Activated naive CD8-positive, alpha-beta T cell treated with anti-CD3 and anti-CD28 coated beads, Interleukin-2, amount 10 ng/mL, durations not matched to agents 7 days and 5 days (primary cell): ENCODE measurements at regions not wholly inside any gene's neighbourhood (a gene's known extent, or its start where the extent isn't known, plus 50 kb on each side); places are given as distances from the start of the nearest gene placed in this dataset.

Experiments used
- ATAC-seq: fragments of 150-1000 bp; cut with Tn5 transposase; one replicate; pipeline ENCODE4 v1.10.0; 2021; ENCODE audit warnings: low read depth, moderate library complexity
- POLR2A ChIA-PET: fragments of 350-600 bp; sonication (Branson Sonifier 250); formaldehyde crosslinking; loops from one replicate; lab custom pipeline; 2021; ENCODE audit warnings: antibody characterized with exemption; lab: Charles Lee
- DNase-seq: peaks from one replicate; pipeline ENCODE4 v3.0.0; 2021
- H3K27ac Mint-ChIP-seq: one replicate; pipeline ENCODE4 v1.8.0; 2022; ENCODE audit warnings: mild to moderate bottlenecking, mixed read lengths
- H3K27me3 Mint-ChIP-seq: one replicate; pipeline ENCODE4 v1.8.0; 2022; ENCODE audit warnings: mild to moderate bottlenecking, moderate library complexity, mixed read lengths
- H3K36me3 Mint-ChIP-seq: one replicate; pipeline ENCODE4 v1.8.0; 2021; ENCODE audit warnings: mild to moderate bottlenecking, mixed read lengths
- H3K4me1 Mint-ChIP-seq: one replicate; pipeline ENCODE4 v1.8.0; 2021; ENCODE audit warnings: mixed read lengths
- H3K4me3 Mint-ChIP-seq: one replicate; pipeline ENCODE4 v1.8.0; 2022; ENCODE audit warnings: mild to moderate bottlenecking, moderate library complexity, mixed read lengths
- H3K9me3 Mint-ChIP-seq: one replicate; pipeline ENCODE4 v1.8.0; 2021; ENCODE audit warnings: mixed read lengths

DNA sequence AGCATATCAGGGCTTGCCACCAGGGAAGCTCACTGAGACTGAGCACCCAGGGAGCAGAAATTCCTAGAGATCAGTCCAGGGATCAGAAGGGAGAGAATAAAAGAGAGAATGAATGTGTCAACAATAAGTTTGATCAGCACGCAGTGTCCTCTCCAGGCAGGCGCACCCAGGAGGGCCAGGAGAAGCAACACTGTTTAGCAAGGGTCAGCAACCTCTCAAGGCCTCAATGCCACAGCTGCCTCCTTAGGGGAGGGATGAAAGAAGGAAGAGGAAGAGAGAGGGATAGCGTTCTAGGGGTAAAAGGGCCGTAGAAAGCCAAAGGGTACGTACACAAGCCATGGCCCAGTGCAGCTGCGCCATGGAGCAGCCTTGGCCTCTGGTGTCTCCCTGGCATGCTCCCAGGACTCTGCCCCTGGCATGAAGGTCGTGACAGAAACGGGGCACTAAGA lies 399.8 kb downstream of the SHQ1 start:
- Mint-ChIP-seq H3K9me3 (peaks cover 1% of the 10 kb centered on the region), H3K36me3 (peaks cover 22% of the 10 kb centered on the region), H3K4me1 (peaks cover 24% of the 10 kb centered on the region), H3K4me3 (no peak overlapping the region), H3K27me3 (peaks cover 16% of the 10 kb centered on the region), H3K27ac (no peak overlapping the region)
- POLR2A ChIA-PET = no interaction called here
- no peak for DNase-seq
- no peak for ATAC-seq

DNA sequence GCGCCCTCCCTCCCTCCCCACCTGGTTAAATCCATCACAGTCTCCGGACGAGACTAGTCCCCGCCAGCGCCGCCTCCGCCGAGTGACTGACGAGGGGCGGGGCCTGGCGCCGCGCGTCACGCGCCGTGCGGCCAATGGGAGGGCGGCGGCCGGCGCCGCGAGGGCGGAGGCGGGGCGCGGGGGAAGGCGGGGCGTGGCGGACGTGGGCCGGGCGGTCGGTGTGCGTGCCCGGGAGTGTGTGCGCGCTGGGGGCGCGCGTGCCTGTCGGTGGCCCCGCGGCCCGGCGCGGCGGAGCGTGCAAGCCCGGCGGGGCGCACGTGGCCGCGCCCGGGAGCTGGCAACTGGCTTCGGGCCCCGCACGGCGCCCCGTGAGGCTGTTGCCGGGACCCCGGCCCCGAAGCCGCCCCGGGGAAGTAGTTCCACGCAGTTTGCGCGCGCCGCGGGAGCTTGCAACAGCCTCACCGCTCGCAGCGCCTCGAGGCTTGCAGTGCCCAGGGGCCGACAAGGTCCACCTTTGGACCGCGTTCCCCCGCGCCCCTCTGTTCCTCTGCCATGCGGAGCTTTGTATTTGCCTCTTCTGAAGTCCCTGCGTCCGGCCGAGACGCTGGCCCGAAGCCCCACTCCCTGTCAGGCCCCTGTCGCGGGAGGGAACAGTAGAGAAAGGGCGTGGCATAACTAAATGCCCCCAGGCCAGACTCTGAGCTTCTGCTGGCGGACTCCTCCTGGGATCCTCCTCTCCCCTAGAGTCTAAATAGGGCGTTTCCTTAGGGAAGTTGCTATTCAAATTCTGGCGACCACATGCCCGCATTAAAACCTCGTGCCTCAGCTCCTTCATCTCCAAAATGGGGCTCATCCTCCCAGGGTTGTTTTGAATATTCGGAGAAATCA lies 400.9 kb downstream of the SHQ1 start:
- POLR2A ChIA-PET = interaction anchor here (1.0 kb wide), 2 partner anchors 36 to 102 kb away, joined by 4 read pairs; no protein-coding TSS in a partner anchor
- peak overlapping the region; percentile 66 for H3K27ac Mint-ChIP-seq
- peak; percentile 91 for ATAC-seq
- H3K9me3 Mint-ChIP-seq = peaks cover 1% of the 10 kb centered on the region
- DNase-seq = peak; percentile 98
- H3K4me1 Mint-ChIP-seq = peaks cover 34% of the 10 kb centered on the region
- peak overlapping the region; percentile 55 for H3K4me3 Mint-ChIP-seq
- peaks cover 31% of the 10 kb centered on the region for H3K36me3 Mint-ChIP-seq
- H3K27me3 Mint-ChIP-seq = peaks cover 9% of the 10 kb centered on the region

DNA sequence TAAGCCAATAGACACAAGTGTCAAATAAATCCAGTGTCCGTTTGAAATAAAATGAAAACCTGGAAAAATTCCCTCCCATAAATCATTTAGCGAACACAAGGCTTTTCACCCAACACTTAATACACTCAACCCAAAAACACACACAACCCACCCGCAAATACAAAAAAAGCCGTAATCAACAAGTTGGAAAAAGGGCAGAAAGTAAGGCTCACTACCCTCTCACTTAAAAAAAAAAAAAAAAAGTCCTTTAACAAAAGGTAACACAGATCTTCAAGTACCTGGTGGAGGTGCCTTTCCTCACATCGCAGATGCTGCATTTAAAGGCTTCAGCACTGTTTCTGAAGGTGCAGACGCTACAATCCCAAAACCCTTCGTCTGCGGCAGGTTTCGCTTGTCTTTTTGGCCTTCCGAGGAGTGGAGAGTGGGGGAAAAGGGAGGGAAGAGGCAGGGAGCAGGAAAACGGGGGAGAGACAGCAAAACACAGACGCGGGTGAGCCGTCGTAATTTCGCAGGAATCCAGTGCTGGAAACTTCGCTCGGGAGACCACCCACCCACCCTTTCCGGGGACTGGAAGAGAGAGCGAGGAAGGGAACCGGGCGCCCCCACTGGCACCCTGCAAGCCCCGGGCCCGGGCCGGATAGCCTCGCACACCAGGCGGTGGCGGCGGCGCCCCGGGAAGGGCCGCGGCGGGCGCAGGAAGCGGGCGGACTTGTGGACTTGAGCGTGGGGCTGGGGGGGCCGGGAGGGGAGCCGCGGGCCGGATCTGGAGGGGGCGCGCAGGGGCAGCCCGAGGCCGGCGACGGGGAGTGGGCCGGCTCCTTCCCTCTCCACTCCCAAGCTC lies 401.8 kb downstream of the SHQ1 start, which contains the start of gene RYBP:
RYBP (minus strand) TSS at position 404 of the 841 bp plus-strand sequence.
- peaks cover 1% of the 10 kb centered on the region for H3K9me3 Mint-ChIP-seq
- H3K4me3 Mint-ChIP-seq = peak within 1 kb of the TSS; percentile 93
- H3K27me3 Mint-ChIP-seq = peaks cover 7% of the 10 kb centered on the region
- DNase-seq (no peak), ATAC-seq (peak; percentile 31)
- H3K27ac Mint-ChIP-seq = peak within 1 kb of the TSS; percentile 94
- H3K4me1 Mint-ChIP-seq = peaks cover 40% of the 10 kb centered on the region
- POLR2A ChIA-PET = interaction anchor here (1.0 kb wide), 2 partner anchors 36 to 101 kb away, joined by 4 read pairs; no protein-coding TSS in a partner anchor
- H3K36me3 Mint-ChIP-seq = peaks cover 33% of the 10 kb centered on the region

DNA sequence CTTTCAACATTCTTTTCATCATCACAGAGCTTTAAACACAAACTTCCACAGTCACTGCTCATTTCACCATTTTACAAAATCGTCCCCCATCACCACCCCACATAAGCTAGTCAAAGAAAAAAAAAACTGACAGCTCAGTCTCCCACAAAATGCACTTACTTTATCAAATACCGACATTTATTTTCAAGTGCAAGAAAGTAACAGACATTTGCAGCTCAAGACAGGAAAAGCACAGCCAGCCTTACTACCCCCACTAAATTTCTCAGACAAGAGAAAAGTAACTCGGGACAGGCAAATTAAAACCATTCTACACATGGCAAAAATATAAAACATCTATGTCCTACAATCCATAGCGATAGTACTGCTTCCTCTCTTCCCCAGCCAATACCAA lies 402.4 kb downstream of the SHQ1 start:
- peaks cover under 1% of the 10 kb centered on the region for H3K27me3 Mint-ChIP-seq
- no peak for DNase-seq
- POLR2A ChIA-PET = no interaction called here
- peaks cover 45% of the 10 kb centered on the region for H3K4me1 Mint-ChIP-seq
- H3K4me3 Mint-ChIP-seq = peak overlapping the region; percentile 93
- H3K36me3 Mint-ChIP-seq = peaks cover 34% of the 10 kb centered on the region
- no peak for ATAC-seq
- H3K9me3 Mint-ChIP-seq = peaks cover 1% of the 10 kb centered on the region
- peak overlapping the region; percentile 94 for H3K27ac Mint-ChIP-seq

DNA sequence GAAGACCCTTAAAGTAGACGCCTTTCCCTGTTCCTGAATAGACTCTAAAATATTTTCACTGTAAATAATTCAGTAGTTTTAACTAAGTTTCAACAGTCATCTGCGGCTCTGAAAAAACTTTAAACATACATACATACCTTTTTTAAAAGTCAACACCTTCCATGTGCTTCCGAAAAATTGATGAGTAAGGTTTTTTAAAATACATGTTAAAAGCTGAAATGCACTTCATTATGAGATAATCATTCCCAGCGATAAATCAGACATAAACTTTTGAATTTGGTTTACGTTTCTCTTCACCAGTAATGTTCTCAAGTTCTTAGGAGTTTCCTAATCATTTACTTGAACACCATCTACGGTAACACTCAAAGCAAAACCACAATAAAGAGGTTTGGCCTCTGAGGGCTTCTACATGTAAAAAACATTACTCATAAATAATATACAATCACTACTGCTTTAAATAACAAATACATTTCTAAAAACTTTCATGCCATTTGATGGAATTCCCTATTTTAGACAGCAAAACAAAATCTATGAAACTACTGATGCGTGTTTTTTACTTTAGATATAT lies 403.5 kb downstream of the SHQ1 start:
- ATAC-seq = no peak
- H3K36me3 Mint-ChIP-seq = peaks cover 41% of the 10 kb centered on the region
- peaks cover 1% of the 10 kb centered on the region for H3K9me3 Mint-ChIP-seq
- H3K4me1 Mint-ChIP-seq = peaks cover 51% of the 10 kb centered on the region
- no peak for DNase-seq
- no peak overlapping the region for H3K27ac Mint-ChIP-seq
- peak overlapping the region; percentile 93 for H3K4me3 Mint-ChIP-seq
- POLR2A ChIA-PET = no interaction called here
- H3K27me3 Mint-ChIP-seq = no peaks in the 10 kb centered on the region

DNA sequence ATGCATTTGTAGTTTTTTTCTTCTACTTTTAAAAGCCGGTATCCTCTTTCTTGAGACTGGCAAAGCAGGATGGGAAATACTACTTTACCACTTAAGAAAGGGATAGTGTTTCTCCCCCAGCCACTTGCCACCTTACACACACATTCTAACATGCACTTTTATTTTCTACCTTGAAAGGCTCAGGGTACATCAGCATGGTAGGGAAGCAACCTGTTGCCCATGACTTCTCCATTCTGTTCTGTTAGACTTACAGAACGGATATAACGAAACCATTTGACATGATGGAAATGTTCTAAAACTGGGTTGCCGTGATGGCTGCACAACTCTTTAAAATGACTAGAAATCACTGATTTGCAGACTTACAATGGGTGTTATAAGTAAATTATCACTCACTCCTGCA lies 405.5 kb downstream of the SHQ1 start:
- H3K4me1 Mint-ChIP-seq = peaks cover 62% of the 10 kb centered on the region
- DNase-seq = no peak
- peak overlapping the region; percentile 32 for H3K4me3 Mint-ChIP-seq
- H3K36me3 Mint-ChIP-seq = peaks cover 59% of the 10 kb centered on the region
- no peak overlapping the region for H3K27ac Mint-ChIP-seq
- POLR2A ChIA-PET = interaction anchor here (0.6 kb wide), 1 partner anchor 96 kb away, joined by 3 read pairs; no protein-coding TSS in a partner anchor
- peaks cover 1% of the 10 kb centered on the region for H3K9me3 Mint-ChIP-seq
- ATAC-seq = no peak
- H3K27me3 Mint-ChIP-seq = no peaks in the 10 kb centered on the region

DNA sequence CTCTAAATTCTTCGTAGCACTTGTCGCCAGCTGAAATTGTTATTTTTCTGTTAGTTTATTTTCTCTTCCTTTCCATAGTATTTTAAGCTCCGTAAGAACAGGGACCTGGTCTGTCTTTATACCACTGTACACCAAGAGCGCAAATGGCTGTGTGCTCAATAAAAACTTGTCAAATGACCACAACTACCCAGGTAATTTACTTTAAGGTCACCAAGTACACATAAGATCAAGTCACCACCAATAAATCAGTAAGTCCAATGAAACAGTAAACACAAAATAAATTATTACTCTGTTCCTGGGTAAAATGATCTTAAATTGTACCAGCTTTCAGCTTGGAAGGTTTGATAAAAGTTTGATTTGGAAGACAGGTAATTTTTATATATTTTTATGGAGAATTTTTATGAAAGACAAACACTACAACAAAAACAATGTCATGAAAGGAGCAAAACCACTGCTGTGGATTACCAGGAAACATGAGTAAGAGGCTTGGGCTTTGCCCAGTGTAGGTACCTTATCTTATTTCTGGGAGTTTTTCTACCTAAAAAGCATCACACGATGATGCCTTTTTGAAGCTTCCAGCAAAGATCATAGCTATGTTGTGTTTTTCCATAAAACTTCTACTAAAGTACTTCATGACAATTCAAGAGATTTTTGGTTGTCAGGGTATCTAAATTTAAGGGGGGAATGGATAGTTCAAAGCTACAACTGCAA lies 406.8 kb downstream of the SHQ1 start:
- H3K36me3 Mint-ChIP-seq = peaks cover 63% of the 10 kb centered on the region
- no peak overlapping the region for H3K4me3 Mint-ChIP-seq
- H3K9me3 Mint-ChIP-seq = peaks cover 1% of the 10 kb centered on the region
- no peak for ATAC-seq
- H3K27ac Mint-ChIP-seq = no peak overlapping the region
- POLR2A ChIA-PET = no interaction called here
- DNase-seq = no peak
- H3K27me3 Mint-ChIP-seq = no peaks in the 10 kb centered on the region
- peaks cover 64% of the 10 kb centered on the region for H3K4me1 Mint-ChIP-seq

DNA sequence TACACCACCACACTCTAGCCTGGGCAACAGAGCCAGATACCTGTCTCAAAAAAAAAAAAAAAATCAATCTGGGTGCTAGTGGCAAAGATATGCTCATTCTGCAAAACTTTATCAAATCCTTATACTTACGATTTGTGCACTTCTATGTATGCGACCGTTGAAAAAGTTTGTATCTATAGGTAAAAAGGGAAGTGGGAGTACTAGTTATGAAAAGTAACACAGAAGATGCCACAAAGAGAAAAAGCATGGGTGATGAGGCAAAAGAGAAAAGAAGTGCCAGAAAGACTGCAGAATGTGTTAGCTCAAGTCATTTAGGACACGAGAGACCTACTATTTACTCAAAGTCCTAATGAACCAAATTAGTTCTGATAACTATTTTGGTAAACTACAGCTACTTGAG lies 407.8 kb downstream of the SHQ1 start:
- DNase-seq (no peak), ATAC-seq (no peak)
- no peak overlapping the region for H3K4me3 Mint-ChIP-seq
- POLR2A ChIA-PET = no interaction called here
- peaks cover 1% of the 10 kb centered on the region for H3K9me3 Mint-ChIP-seq
- H3K27me3 Mint-ChIP-seq = no peaks in the 10 kb centered on the region
- peaks cover 57% of the 10 kb centered on the region for H3K4me1 Mint-ChIP-seq
- peaks cover 62% of the 10 kb centered on the region for H3K36me3 Mint-ChIP-seq
- H3K27ac Mint-ChIP-seq = no peak overlapping the region

DNA sequence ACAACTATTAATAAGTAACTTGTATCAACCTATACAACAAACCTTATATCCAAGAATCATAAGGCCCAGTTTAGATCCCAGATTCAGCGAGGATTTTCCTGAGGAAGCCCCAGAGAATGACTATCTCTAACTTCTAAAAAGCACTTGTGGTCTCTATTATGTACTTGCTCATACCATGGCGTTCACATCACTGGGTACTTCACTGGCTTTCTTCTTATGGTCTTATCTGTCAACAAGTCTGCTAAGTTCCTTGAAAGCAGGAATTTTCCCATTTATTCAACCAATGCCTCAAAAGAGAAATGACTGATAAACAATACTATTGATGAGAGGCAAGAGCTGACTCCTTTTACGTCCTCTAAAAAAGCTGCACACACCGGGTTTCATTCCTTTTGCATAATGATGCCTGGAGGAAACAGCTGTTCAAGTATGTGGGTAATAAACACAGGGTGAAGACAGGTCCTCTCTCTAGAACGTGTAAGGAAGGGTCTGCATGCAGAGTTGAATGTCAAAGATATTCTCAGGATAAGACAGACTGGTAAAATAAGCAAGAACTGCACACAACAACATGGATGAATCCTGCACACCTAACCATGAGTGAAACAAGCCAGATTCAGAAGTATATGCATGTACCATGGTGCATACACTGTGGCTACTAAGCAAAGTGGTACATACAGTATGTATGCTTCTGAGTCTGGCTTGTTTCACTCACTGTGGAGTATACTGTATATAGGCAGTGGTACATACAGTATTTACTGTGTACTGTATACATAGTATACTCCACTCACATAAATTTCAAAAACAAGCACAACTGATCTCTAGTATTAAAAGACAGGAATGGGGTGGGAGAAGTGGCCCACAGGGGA lies 408.7 kb downstream of the SHQ1 start:
- POLR2A ChIA-PET = no interaction called here
- Mint-ChIP-seq H3K9me3 (peaks cover 1% of the 10 kb centered on the region), H3K27me3 (no peaks in the 10 kb centered on the region), H3K4me1 (peaks cover 52% of the 10 kb centered on the region), H3K36me3 (peaks cover 64% of the 10 kb centered on the region), H3K27ac (no peak overlapping the region), H3K4me3 (no peak overlapping the region)
- ATAC-seq (no peak), DNase-seq (no peak)

DNA sequence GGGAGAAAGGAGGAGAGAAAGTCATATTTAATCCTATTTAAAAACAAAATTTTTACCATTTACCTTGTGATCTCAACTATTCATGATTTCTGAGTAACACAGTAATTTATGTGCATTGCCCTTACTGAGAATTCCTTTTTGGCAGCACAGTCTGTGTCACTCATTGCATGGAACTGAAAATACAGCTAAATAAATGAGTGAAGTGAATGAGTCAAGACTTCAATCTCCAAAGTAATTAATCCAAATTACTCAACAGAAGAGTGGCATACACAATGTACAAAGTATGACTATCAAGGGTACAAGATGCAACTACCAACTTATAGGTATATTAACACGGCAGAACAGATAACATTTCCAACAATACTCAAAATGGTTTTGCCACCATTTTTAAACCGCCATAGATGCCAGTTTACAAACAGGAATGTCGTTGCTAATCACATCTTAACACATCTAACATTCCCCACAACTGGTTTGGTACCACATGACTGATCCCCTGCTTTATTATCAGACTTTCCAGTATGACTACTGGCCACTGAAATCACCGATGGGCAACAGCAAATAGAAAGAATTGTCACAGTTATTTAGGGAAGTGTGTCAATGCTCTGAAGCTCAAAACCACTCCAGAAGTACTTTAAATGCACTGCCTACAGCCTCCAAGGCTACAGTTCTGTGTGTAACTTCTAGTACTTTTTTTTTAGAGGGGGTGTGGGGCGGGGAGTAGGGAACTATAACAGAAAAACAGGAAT lies 410.4 kb downstream of the SHQ1 start:
- Mint-ChIP-seq H3K36me3 (peaks cover 52% of the 10 kb centered on the region), H3K4me1 (peaks cover 38% of the 10 kb centered on the region), H3K27ac (no peak overlapping the region), H3K4me3 (no peak overlapping the region), H3K9me3 (no peaks in the 10 kb centered on the region), H3K27me3 (no peaks in the 10 kb centered on the region)
- DNase-seq (no peak), ATAC-seq (no peak)
- POLR2A ChIA-PET = no interaction called here

DNA sequence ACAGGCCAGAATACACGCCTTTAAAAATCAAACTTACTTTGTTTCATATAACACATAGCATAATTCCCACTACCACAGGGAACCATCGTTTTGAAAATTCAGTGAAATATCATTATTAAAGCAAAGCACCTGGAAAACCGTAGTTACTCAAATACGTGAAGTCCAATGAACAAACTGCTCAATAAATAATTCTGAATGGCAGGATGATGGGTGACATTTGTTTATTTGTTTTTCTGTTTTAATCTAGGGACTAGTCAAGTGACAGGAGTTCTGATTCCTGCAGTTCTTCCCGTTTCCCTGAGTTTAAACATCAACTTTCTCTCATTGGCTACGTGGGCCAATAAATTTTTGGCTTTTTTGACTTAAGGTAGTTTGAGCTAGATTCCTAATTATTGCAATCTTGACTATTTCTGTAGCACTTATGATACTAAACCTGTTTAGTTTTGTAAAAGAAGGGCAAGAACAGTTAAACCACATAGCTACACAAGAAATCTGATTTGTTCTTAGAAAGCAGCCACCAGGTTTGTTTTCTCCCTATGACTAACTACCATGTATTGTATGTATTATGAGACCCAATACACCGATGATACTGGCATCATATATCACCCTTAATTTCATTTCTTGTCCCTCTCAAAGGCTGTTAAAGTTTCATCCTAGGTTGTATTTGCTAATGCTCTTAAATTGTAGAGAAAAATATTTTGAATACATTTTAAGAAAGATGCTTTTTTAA lies 411.2 kb downstream of the SHQ1 start:
- H3K27me3 Mint-ChIP-seq = no peaks in the 10 kb centered on the region
- peaks cover 48% of the 10 kb centered on the region for H3K36me3 Mint-ChIP-seq
- no peak for DNase-seq
- ATAC-seq = no peak
- POLR2A ChIA-PET = no interaction called here
- H3K4me1 Mint-ChIP-seq = peaks cover 34% of the 10 kb centered on the region
- no peak overlapping the region for H3K4me3 Mint-ChIP-seq
- H3K9me3 Mint-ChIP-seq = no peaks in the 10 kb centered on the region
- H3K27ac Mint-ChIP-seq = no peak overlapping the region
